Endothelial cell (in vitro differentiated cells): ENCODE measurements at regions not wholly inside any gene's neighbourhood (a gene's known extent, or its start where the extent isn't known, plus 50 kb on each side); places are given as distances from the start of the nearest gene placed in this dataset.

ENCODE experiments used
- DNase-seq: peaks from one replicate; pipeline ENCODE4 v3.0.0; 2021; ENCODE audit warnings: low spot score
- H3K27ac Mint-ChIP-seq: one replicate; pipeline ENCODE4 v1.8.0; 2021; ENCODE audit warnings: mixed read lengths, inconsistent platforms; ENCODE audit not compliant: unreplicated experiment
- H3K27me3 Mint-ChIP-seq: one replicate; pipeline ENCODE4 v1.8.0; 2021; ENCODE audit warnings: mild to moderate bottlenecking, moderate library complexity, mixed read lengths, inconsistent platforms; ENCODE audit not compliant: unreplicated experiment
- H3K36me3 Mint-ChIP-seq: one replicate; pipeline ENCODE4 v1.8.0; 2021; ENCODE audit warnings: mild to moderate bottlenecking, low read depth, mixed read lengths, inconsistent platforms; ENCODE audit not compliant: unreplicated experiment
- H3K4me1 Mint-ChIP-seq: one replicate; pipeline ENCODE4 v1.8.0; 2021; ENCODE audit warnings: mild to moderate bottlenecking, mixed read lengths, inconsistent platforms; ENCODE audit not compliant: unreplicated experiment
- H3K4me3 Mint-ChIP-seq: one replicate; pipeline ENCODE4 v1.8.0; 2021; ENCODE audit warnings: mild to moderate bottlenecking, mixed read lengths, inconsistent platforms; ENCODE audit not compliant: unreplicated experiment
- H3K9me3 Mint-ChIP-seq: one replicate; pipeline ENCODE4 v1.8.0; 2021; ENCODE audit warnings: mixed read lengths, inconsistent platforms; ENCODE audit not compliant: unreplicated experiment
- TF ChIP-seq, protein P1 (sequence below): fragments of 200-600 bp; sonication (generic); IDR thresholded peaks from one replicate; pipeline ENCODE4 v1.5.0; 2021; ENCODE audit warnings: antibody characterized with exemption; ENCODE audit not compliant: unreplicated experiment

DNA sequence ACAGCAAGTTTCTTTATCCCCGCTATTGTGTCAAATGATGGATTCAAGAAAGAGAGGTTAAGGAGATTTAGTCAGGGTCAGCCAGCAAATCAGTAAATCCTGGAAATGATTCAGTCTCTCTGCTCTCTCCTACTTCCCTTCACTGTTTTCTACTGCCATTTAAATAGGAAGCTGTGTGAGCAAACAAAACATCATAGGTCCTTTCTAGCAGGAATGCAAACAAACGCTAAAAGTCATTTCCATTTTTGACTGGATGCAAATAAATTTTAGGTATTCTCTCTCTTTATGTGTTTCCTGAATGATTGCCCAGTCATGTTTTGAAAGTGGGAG, 299.4 kb upstream of the RORA start:
- no peaks in the 10 kb centered on the region for H3K27me3 Mint-ChIP-seq
- no peak for DNase-seq
- H3K4me1 Mint-ChIP-seq, result peaks cover 51% of the 10 kb centered on the region
- H3K9me3 Mint-ChIP-seq, result no peaks in the 10 kb centered on the region
- peak overlapping the region; percentile 83 for H3K27ac Mint-ChIP-seq
- TF ChIP-seq, protein P1, sequence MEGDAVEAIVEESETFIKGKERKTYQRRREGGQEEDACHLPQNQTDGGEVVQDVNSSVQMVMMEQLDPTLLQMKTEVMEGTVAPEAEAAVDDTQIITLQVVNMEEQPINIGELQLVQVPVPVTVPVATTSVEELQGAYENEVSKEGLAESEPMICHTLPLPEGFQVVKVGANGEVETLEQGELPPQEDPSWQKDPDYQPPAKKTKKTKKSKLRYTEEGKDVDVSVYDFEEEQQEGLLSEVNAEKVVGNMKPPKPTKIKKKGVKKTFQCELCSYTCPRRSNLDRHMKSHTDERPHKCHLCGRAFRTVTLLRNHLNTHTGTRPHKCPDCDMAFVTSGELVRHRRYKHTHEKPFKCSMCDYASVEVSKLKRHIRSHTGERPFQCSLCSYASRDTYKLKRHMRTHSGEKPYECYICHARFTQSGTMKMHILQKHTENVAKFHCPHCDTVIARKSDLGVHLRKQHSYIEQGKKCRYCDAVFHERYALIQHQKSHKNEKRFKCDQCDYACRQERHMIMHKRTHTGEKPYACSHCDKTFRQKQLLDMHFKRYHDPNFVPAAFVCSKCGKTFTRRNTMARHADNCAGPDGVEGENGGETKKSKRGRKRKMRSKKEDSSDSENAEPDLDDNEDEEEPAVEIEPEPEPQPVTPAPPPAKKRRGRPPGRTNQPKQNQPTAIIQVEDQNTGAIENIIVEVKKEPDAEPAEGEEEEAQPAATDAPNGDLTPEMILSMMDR, result no peak
- H3K36me3 Mint-ChIP-seq, result no peaks in the 10 kb centered on the region
- H3K4me3 Mint-ChIP-seq, result no peak overlapping the region

DNA sequence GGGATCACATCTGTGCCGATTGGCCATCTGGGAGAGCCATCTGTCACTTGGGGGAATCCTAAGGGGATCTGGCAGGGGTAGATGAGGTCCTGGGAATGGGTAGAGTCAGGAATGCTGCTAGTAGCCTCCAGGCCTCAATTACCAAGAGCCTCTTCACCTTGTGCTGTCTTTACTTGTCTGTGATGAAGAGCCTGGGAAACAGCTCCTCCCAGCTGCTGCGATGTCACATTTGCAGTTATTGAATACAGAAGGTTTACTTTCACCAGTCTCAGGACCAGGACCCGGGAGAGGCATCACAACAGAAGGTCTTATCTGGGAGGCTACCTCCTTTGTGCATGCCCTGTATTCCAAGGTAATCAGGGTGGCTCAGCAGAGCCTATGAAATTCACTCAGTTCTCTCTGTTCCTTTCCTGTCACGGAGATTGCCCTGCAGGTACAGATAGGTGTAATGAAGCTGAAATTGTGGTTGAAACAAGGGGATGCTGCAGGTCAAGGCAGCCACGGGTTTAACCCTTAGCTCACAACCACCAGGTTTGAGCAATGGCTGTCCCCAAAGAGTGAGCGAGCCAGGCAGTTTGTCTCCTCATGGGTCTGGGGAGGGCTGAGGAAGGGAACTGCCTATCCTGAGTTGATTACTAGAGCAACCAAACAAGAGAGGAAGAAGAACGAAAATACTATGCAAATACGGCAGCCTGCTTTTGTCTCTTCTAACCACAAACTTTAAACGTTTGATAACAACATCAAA, 298.9 kb upstream of the RORA start:
- no peak for DNase-seq
- no peak overlapping the region for H3K4me3 Mint-ChIP-seq
- no peaks in the 10 kb centered on the region for H3K27me3 Mint-ChIP-seq
- peaks cover 51% of the 10 kb centered on the region for H3K4me1 Mint-ChIP-seq
- TF ChIP-seq, protein P1, result no peak
- H3K9me3 Mint-ChIP-seq, result no peaks in the 10 kb centered on the region
- peak overlapping the region; percentile 83 for H3K27ac Mint-ChIP-seq
- no peaks in the 10 kb centered on the region for H3K36me3 Mint-ChIP-seq

DNA sequence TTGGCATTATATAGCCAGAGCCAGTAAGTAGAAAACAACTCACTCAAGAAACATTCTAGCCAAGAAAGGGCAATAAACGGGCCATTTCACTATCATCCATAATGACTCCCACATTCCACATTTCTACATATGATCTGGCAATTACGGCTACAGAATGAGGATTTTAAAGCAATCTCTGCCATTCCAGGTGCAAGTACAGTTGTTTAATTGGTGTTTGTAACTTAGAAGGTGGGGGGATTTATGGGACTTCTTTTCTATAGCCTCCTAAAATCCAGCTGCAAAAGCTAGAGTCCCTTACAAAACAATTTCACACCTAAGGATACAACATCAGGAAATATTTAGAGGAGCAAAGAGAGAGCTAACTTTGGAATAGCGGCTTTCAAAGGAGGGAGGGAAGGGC, 295.4 kb upstream of the RORA start:
- no peak for DNase-seq
- no peaks in the 10 kb centered on the region for H3K27me3 Mint-ChIP-seq
- TF ChIP-seq, protein P1, result no peak
- no peaks in the 10 kb centered on the region for H3K9me3 Mint-ChIP-seq
- no peak overlapping the region for H3K4me3 Mint-ChIP-seq
- peaks cover 35% of the 10 kb centered on the region for H3K4me1 Mint-ChIP-seq
- no peak overlapping the region for H3K27ac Mint-ChIP-seq
- no peaks in the 10 kb centered on the region for H3K36me3 Mint-ChIP-seq

DNA sequence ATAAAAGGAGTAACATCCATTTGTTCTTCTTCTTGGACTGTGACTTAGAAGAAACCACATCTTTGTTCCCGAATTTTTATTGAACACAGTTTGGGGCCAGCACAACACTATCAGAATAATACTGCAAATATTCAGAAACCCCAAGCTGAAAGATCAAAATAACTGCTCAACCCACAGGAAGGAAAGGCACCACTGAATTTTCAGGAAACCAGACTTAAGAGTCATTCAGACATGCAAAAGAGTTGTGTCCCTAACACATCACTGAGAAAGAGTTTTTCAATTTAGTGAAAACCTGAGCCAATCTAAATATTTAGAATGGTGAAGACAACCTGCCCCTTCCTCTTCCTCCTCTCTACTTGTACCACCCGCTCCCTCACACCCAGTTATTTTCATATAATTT, 295.0 kb upstream of the RORA start:
- DNase-seq, result no peak
- Mint-ChIP-seq H3K36me3 (no peaks in the 10 kb centered on the region), H3K4me1 (peaks cover 30% of the 10 kb centered on the region), H3K9me3 (no peaks in the 10 kb centered on the region), H3K27ac (no peak overlapping the region), H3K27me3 (no peaks in the 10 kb centered on the region), H3K4me3 (no peak overlapping the region)
- TF ChIP-seq, protein P1, result no peak

DNA sequence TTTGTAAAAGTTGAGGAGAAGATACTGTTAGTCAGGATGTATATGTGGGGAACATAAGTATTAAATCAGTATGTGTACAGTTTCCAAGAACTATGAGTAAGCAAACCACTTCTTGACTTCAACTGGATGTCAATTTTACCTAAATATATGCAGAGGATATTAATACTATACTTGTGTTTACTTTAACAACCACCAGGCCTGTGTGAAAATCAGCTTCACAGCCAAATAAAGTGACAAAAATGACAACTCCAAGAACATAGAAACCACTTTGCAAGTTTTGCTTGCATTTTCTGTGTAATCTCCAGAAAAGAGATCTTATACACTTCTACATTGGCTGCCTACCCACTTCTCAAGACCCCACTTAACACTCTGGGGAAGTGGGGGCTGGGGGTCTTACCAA, 293.3 kb upstream of the RORA start:
- TF ChIP-seq, protein P1, result no peak
- no peaks in the 10 kb centered on the region for H3K27me3 Mint-ChIP-seq
- no peaks in the 10 kb centered on the region for H3K9me3 Mint-ChIP-seq
- peaks cover 14% of the 10 kb centered on the region for H3K4me1 Mint-ChIP-seq
- no peak for DNase-seq
- H3K27ac Mint-ChIP-seq, result no peak overlapping the region
- H3K4me3 Mint-ChIP-seq, result no peak overlapping the region
- no peaks in the 10 kb centered on the region for H3K36me3 Mint-ChIP-seq
